HCT116 (cell line): ENCODE measurements at regions not wholly inside any gene's neighbourhood (a gene's known extent, or its start where the extent isn't known, plus 50 kb on each side); places are given as distances from the start of the nearest gene placed in this dataset.
A peak's percentile ranks its signal among the peaks of the same experiment; 100 is the strongest.

ENCODE experiments used
- ATAC-seq: fragments of 200-7000 bp; cut with Tn5 transposase; 2 replicates; pipeline ENCODE4 v1.9.1; 2020; ENCODE audit warnings: mild to moderate bottlenecking, moderate library complexity
- BruUV-seq: library from RNA; stranded (reverse); fragments of 400-500 nt; replicated peaks from 2 replicates; lab custom pipeline; 2021; lab: Mats Ljungman, UMichigan
- CTCF ChIA-PET: fragments of 300-600 bp; sonication (Branson Sonifier 250); formaldehyde crosslinking; loops from one replicate; lab custom pipeline; 2021; ENCODE audit warnings: antibody characterized with exemption; lab: Charles Lee
- POLR2A ChIA-PET: fragments of 300-600, 350-600 bp; sonication (Branson Sonifier 250); formaldehyde crosslinking; loops from one replicate; lab custom pipeline; 2021; ENCODE audit warnings: antibody characterized with exemption; lab: Charles Lee
- RAD21 ChIA-PET, 2 experiments: fragments of 300-600 bp; sonication (Branson Sonifier 250); formaldehyde crosslinking; loops; one replicate each; lab custom pipeline; 2023; ENCODE audit warnings: low total read pairs in 2 of 2; ENCODE audit not compliant: uncharacterized antibody in 2 of 2, unreplicated experiment in 2 of 2, low non-redundant PET in 1 of 2; lab: Charles Lee
- DNase-seq: peaks from one replicate; pipeline ENCODE4 v3.0.0-alpha.2; 2010; ENCODE audit warnings: low read depth, low spot score
- H2AFZ ChIP-seq: fragments of 200-600 bp; shearing (Covaris generic), sonication (generic); 2 replicates; pipeline ENCODE4 v1.6.1; 2017; ENCODE audit warnings: low read depth, mixed run types, mixed read lengths, antibody characterized with exemption, low read length; ENCODE audit not compliant: poor library complexity, severe bottlenecking
- H3K27ac ChIP-seq: 2 replicates; pipeline ENCODE4 v1.5.1; 2012; ENCODE audit warnings: low read depth, low read length
- H3K27me3 ChIP-seq: fragments of 200-600 bp; sonication (generic); 2 replicates; pipeline ENCODE4 v1.6.1; 2016; ENCODE audit warnings: mixed run types, low read length, mixed read lengths; ENCODE audit not compliant: insufficient read depth
- H3K36me3 ChIP-seq, 2 experiments: fragments of 200-500 bp in 1 of 2; fragments of 200-600 bp in 1 of 2; sonication (Bioruptor generic) in 1 of 2; sonication (generic) in 1 of 2; 2 replicates each; pipeline versions ENCODE4 v1.5.1 to v1.6.1; 2014 to 2016; ENCODE audit warnings: low read length in 2 of 2, inconsistent platforms in 1 of 2, mixed read lengths in 1 of 2, mixed run types in 1 of 2; ENCODE audit not compliant: insufficient read depth in 2 of 2, control insufficient read depth in 1 of 2
- H3K4me1 ChIP-seq, 2 experiments: fragments of 200-600 bp in 1 of 2; sonication (generic) in 1 of 2; 2 replicates each; pipeline versions ENCODE4 v1.5.1 to v1.6.1; 2012 to 2017; ENCODE audit warnings: low read length in 2 of 2, inconsistent platforms in 1 of 2, mild to moderate bottlenecking in 1 of 2, mixed read lengths in 1 of 2, mixed run types in 1 of 2, moderate library complexity in 1 of 2; ENCODE audit not compliant: insufficient read depth in 2 of 2, control insufficient read depth in 1 of 2
- H3K4me2 ChIP-seq: fragments of 200-600 bp; sonication (generic); 2 replicates; pipeline ENCODE4 v1.6.1; 2017; ENCODE audit warnings: mixed run types, low read length, mixed read lengths
- H3K4me3 ChIP-seq, 2 experiments: fragments of 200-600 bp in 1 of 2; sonication (generic) in 1 of 2; replicated peaks in 1 of 2; 2 replicates each; pipeline ENCODE4 v1.5.1; 2011 to 2016; ENCODE audit warnings: low read length in 2 of 2, control low read depth in 1 of 2, low read depth in 1 of 2, mild to moderate bottlenecking in 1 of 2, mixed read lengths in 1 of 2, mixed run types in 1 of 2
- H3K79me2 ChIP-seq: fragments of 200-600 bp; sonication (generic); 2 replicates; pipeline ENCODE4 v1.6.1; 2017; ENCODE audit warnings: mild to moderate bottlenecking, mixed run types, low read length, moderate library complexity, mixed read lengths; ENCODE audit not compliant: insufficient read depth
- H3K9ac ChIP-seq: fragments of 200-600 bp; sonication (generic); 2 replicates; pipeline ENCODE4 v1.6.1; 2016; ENCODE audit warnings: low read length, mixed read lengths
- H3K9me2 ChIP-seq: fragments of 200-600 bp; sonication (generic), shearing (Covaris generic); 2 replicates; pipeline ENCODE4 v1.6.1; 2017; ENCODE audit warnings: mixed run types, mild to moderate bottlenecking, moderate library complexity; ENCODE audit not compliant: insufficient read depth
- H3K9me3 ChIP-seq, 2 experiments: fragments of 200-500 bp in 1 of 2; fragments of 200-600 bp in 1 of 2; sonication (Bioruptor generic) in 1 of 2; sonication (generic) in 1 of 2; 2 replicates each; pipeline ENCODE4 v1.6.1; 2014 to 2017; ENCODE audit warnings: low read length in 2 of 2, mixed read lengths in 2 of 2, inconsistent platforms in 1 of 2, low read depth in 1 of 2, mild to moderate bottlenecking in 1 of 2, mixed run types in 1 of 2, moderate library complexity in 1 of 2; ENCODE audit not compliant: control insufficient read depth in 1 of 2, insufficient read depth in 1 of 2
- H4K20me1 ChIP-seq: fragments of 200-600 bp; sonication (generic), shearing (Covaris generic); 2 replicates; pipeline ENCODE4 v1.6.1; 2017; ENCODE audit warnings: mixed run types, mild to moderate bottlenecking, moderate library complexity; ENCODE audit not compliant: insufficient read depth
- ATF3 ChIP-seq: IDR thresholded peaks from 2 replicates; pipeline ENCODE4 v1.6.1; 2012
- CBX3 ChIP-seq: IDR thresholded peaks from 2 replicates; pipeline ENCODE4 v1.6.1; 2012; ENCODE audit warnings: low read depth
- CEBPB ChIP-seq: IDR thresholded peaks from 2 replicates; pipeline ENCODE4 v1.6.1; 2012; ENCODE audit warnings: low read depth
- EGR1 ChIP-seq: IDR thresholded peaks from 2 replicates; pipeline ENCODE4 v1.6.1; 2012; ENCODE audit warnings: low read depth
- ELF1 ChIP-seq: IDR thresholded peaks from 2 replicates; pipeline ENCODE4 v1.6.1; 2012; ENCODE audit warnings: low read depth, borderline replicate concordance
- EZH2 ChIP-seq: fragments of 200-600 bp; sonication (generic); IDR thresholded peaks from 2 replicates; pipeline ENCODE4 v1.6.1; 2017; ENCODE audit warnings: antibody characterized with exemption, mixed run types
- EZH2phosphoT487 ChIP-seq: fragments of 200-600 bp; IDR thresholded peaks from 2 replicates; pipeline ENCODE4 v1.6.1; 2018; ENCODE audit warnings: antibody characterized with exemption, borderline replicate concordance
- FOSL1 ChIP-seq: IDR thresholded peaks from 2 replicates; pipeline ENCODE4 v1.6.1; 2012; ENCODE audit warnings: low read depth
- JUND ChIP-seq: IDR thresholded peaks from 2 replicates; pipeline ENCODE4 v1.6.1; 2012
- MAX ChIP-seq: IDR thresholded peaks from 2 replicates; pipeline ENCODE4 v1.6.1; 2012
- POLR2A ChIP-seq: IDR thresholded peaks from 2 replicates; pipeline ENCODE4 v1.7.0; 2011; ENCODE audit warnings: borderline replicate concordance; ENCODE audit not compliant: insufficient read depth, insufficient read length; ENCODE audit errors: extremely low read depth
- POLR2AphosphoS5 ChIP-seq: IDR thresholded peaks from 2 replicates; pipeline ENCODE4 v1.6.1; 2011; ENCODE audit warnings: mild to moderate bottlenecking, low read depth, low read length, moderate library complexity
- RAD21 ChIP-seq: IDR thresholded peaks from 2 replicates; pipeline ENCODE4 v1.6.1; 2012; ENCODE audit warnings: low read depth, mild to moderate bottlenecking
- REST ChIP-seq: IDR thresholded peaks from 2 replicates; pipeline ENCODE4 v1.6.1; 2012; ENCODE audit warnings: low read depth
- SIN3A ChIP-seq: IDR thresholded peaks from 2 replicates; pipeline ENCODE4 v1.6.1; 2012; ENCODE audit warnings: low read depth
- SP1 ChIP-seq: IDR thresholded peaks from 2 replicates; pipeline ENCODE4 v1.6.1; 2012; ENCODE audit warnings: low read depth
- SRF ChIP-seq: IDR thresholded peaks from 2 replicates; pipeline ENCODE4 v1.6.1; 2012; ENCODE audit warnings: low read depth
- TCF7L2 ChIP-seq: IDR thresholded peaks from 2 replicates; pipeline ENCODE4 v1.7.0; 2011; ENCODE audit warnings: borderline replicate concordance, inconsistent platforms; ENCODE audit not compliant: insufficient read depth, insufficient read length; ENCODE audit errors: extremely low read depth
- YY1 ChIP-seq: IDR thresholded peaks from 2 replicates; pipeline ENCODE4 v1.6.1; 2011; ENCODE audit warnings: low read length, low read depth, moderate library complexity, mild to moderate bottlenecking; ENCODE audit not compliant: insufficient replicate concordance; ENCODE audit errors: extremely low read depth
- ZBTB33 ChIP-seq: IDR thresholded peaks from 2 replicates; pipeline ENCODE4 v1.6.1; 2011; ENCODE audit warnings: mild to moderate bottlenecking, low read length, moderate library complexity; ENCODE audit not compliant: insufficient replicate concordance; ENCODE audit errors: extremely low read depth
- ZFX ChIP-seq: fragments of 450-650 bp; IDR thresholded peaks from 2 replicates; pipeline ENCODE4 v1.6.1; 2017
- ZNF274 ChIP-seq: fragments of 200-500 bp; sonication (Bioruptor generic); IDR thresholded peaks from 2 replicates; pipeline ENCODE4 v1.6.1; 2014; ENCODE audit warnings: mild to moderate bottlenecking, low read depth, low read length, inconsistent platforms
- intact Hi-C: fragments of 100-400 bp; cut with micrococcal nuclease; formaldehyde crosslinking; loops from 2 replicates; pipeline ENCODE4 v1.10.0; 2022

GRCh38 chr2:224284134-224284946 is 117.6 kb downstream of the FAM124B start:
- Histone ChIP-seq H3K9ac (no peak overlapping the region), H3K9me2 (no peaks in the 10 kb centered on the region), H3K9me3 (no peaks in the 10 kb centered on the region), H3K27ac (no peak overlapping the region), H3K4me3 (no peak overlapping the region), H4K20me1 (no peaks in the 10 kb centered on the region), H3K36me3 (no peaks in the 10 kb centered on the region), H3K79me2 (no peaks in the 10 kb centered on the region), H3K4me2 (no peak overlapping the region), H2AFZ (no peak overlapping the region), H3K4me1 (no peaks in the 10 kb centered on the region), H3K27me3 (no peaks in the 10 kb centered on the region)
- BruUV-seq = no TSS peak
- ChIA-PET RAD21 (interaction anchor here (0.7 to 2.9 kb wide), 9 partner anchors 244 to 314 kb away, joined by 3 to 31 read pairs (median 9); partner anchors contain the start of gene SERPINE2 (in 2 of the 2)), CTCF (interaction anchor here (0.6 to 5.2 kb wide), 17 partner anchors 13 to 424 kb away, joined by 3 to 170 read pairs (median 4); partner anchors contain the start of gene SERPINE2), POLR2A (interaction anchor here (0.8 to 2.3 kb wide), 3 partner anchors 138 to 314 kb away, joined by 4 to 10 read pairs (median 7); no protein-coding TSS in a partner anchor)
- intact Hi-C loops = loop anchor here (1.0 kb wide), 4 partner anchors 245 to 314 kb away; partner anchors contain the start of gene SERPINE2
- DNase-seq (peak; percentile 61), ATAC-seq (peak; percentile 83)
- TF ChIP-seq FOSL1 (no peak), ZNF274 (no peak), SIN3A (no peak), SRF (no peak), EZH2phosphoT487 (no peak), POLR2A (no peak), EGR1 (0 out of 2 replicates have a peak, but pooled peaks have one; percentile 13), ZFX (no peak), ELF1 (no peak), REST (no peak), RAD21 (peak; percentile 98), EZH2 (no peak), CEBPB (0 out of 2 replicates have a peak, but pooled peaks have one; percentile 32), TCF7L2 (no peak), YY1 (no peak), ATF3 (no peak), CBX3 (peak; percentile 92), JUND (peak; percentile 11; the same call in 1 of the 2 replicates), MAX (no peak), ZBTB33 (no peak), SP1 (no peak), POLR2AphosphoS5 (no peak)
